ACC112 (cell line): ENCODE measurements at regions not wholly inside any gene's neighbourhood (a gene's known extent, or its start where the extent isn't known, plus 50 kb on each side); places are given as distances from the start of the nearest gene placed in this dataset.

Experiments
- H2AFZ ChIP-seq: fragments of 200-600 bp; sonication (generic); one replicate; pipeline ENCODE4 v1.6.0; 2017; ENCODE audit warnings: antibody characterized with exemption, low read length; ENCODE audit not compliant: unreplicated experiment
- H3K27ac ChIP-seq: fragments of 200-600 bp; sonication (generic); 2 replicates; pipeline ENCODE4 v1.5.1; 2014; ENCODE audit warnings: low read depth, mild to moderate bottlenecking, antibody characterized with exemption, low read length, moderate library complexity
- H3K27me3 ChIP-seq: fragments of 200-600 bp; sonication (generic); 2 replicates; pipeline ENCODE4 v1.6.1; 2014; ENCODE audit warnings: mild to moderate bottlenecking, antibody characterized with exemption, low read length, moderate library complexity, mixed read lengths; ENCODE audit not compliant: insufficient read depth
- H3K36me3 ChIP-seq: fragments of 200-600 bp; sonication (generic); 2 replicates; pipeline ENCODE4 v1.6.1; 2016; ENCODE audit warnings: mild to moderate bottlenecking, antibody characterized with exemption, low read length, moderate library complexity, mixed read lengths; ENCODE audit not compliant: insufficient read depth
- H3K4me1 ChIP-seq: fragments of 200-600 bp; sonication (generic); one replicate; pipeline ENCODE4 v1.6.1; 2016; ENCODE audit warnings: low read length, mixed read lengths; ENCODE audit not compliant: insufficient read depth, unreplicated experiment, control insufficient read depth
- H3K4me3 ChIP-seq: fragments of 200-600 bp; sonication (generic); 2 replicates; pipeline ENCODE4 v1.5.1; 2014; ENCODE audit warnings: mild to moderate bottlenecking, low read depth, low read length
- H3K79me2 ChIP-seq: fragments of 200-600 bp; sonication (generic); one replicate; pipeline ENCODE4 v1.6.0; 2016; ENCODE audit warnings: low read length; ENCODE audit not compliant: control insufficient read depth, unreplicated experiment, insufficient read depth

DNA sequence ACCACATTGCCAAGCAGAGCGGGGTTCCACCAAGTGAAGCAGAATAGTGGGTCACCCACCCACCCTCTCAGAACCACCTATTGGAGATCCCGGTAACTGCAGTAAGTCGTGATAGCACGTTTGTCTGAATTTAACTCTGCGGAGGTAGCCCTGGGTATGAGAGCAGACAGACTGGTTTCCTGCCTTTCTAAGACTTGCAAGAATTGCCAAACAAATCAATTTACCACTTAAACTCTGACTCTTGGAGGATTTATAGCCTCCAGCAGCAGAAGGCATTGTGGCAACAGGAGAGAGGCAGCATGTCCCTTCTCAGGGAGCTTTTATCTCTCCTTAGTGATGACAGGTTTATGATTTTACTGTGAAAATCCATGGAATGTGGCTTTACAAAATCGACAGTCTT lies 287.9 kb upstream of the FMN2 start:
- no peak overlapping the region for H3K27ac ChIP-seq
- no peak overlapping the region for H3K4me3 ChIP-seq
- no peaks in the 10 kb centered on the region for H3K4me1 ChIP-seq
- no peaks in the 10 kb centered on the region for H3K36me3 ChIP-seq
- H3K27me3 ChIP-seq: peaks cover 10% of the 10 kb centered on the region; the same call in 1 of the 2 replicates
- H2AFZ ChIP-seq: no peak overlapping the region
- H3K79me2 ChIP-seq: no peaks in the 10 kb centered on the region

GRCh38 chr1:239804266-239804665 lies 287.4 kb upstream of the FMN2 start:
- no peak overlapping the region for H2AFZ ChIP-seq
- peaks cover 10% of the 10 kb centered on the region; the same call in 1 of the 2 replicates for H3K27me3 ChIP-seq
- no peak overlapping the region for H3K4me3 ChIP-seq
- no peak overlapping the region for H3K27ac ChIP-seq
- H3K36me3 ChIP-seq: no peaks in the 10 kb centered on the region
- H3K79me2 ChIP-seq: no peaks in the 10 kb centered on the region
- no peaks in the 10 kb centered on the region for H3K4me1 ChIP-seq

DNA sequence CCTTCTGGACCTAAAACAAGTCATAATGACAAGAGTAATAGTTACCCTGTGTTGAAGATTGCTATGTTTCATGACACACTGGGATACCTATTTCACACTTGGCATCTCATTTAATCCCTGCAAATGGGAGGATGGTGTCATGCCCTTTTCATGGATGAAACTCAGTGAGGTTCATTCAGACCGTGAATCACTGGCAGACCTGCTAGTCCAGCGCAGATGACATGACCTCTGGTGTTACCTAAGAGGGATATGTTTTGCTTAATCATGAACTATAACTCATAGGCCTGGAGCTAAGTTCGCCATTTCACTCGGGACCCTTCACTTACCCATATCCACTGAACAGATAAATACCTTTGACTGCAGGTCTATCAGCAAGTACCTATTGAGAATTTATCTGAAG lies 286.6 kb upstream of the FMN2 start:
- Histone ChIP-seq H3K27me3 (peaks cover 10% of the 10 kb centered on the region; the same call in 1 of the 2 replicates), H3K79me2 (no peaks in the 10 kb centered on the region), H3K4me1 (no peaks in the 10 kb centered on the region), H2AFZ (no peak overlapping the region), H3K4me3 (no peak overlapping the region), H3K36me3 (no peaks in the 10 kb centered on the region), H3K27ac (no peak overlapping the region)

DNA sequence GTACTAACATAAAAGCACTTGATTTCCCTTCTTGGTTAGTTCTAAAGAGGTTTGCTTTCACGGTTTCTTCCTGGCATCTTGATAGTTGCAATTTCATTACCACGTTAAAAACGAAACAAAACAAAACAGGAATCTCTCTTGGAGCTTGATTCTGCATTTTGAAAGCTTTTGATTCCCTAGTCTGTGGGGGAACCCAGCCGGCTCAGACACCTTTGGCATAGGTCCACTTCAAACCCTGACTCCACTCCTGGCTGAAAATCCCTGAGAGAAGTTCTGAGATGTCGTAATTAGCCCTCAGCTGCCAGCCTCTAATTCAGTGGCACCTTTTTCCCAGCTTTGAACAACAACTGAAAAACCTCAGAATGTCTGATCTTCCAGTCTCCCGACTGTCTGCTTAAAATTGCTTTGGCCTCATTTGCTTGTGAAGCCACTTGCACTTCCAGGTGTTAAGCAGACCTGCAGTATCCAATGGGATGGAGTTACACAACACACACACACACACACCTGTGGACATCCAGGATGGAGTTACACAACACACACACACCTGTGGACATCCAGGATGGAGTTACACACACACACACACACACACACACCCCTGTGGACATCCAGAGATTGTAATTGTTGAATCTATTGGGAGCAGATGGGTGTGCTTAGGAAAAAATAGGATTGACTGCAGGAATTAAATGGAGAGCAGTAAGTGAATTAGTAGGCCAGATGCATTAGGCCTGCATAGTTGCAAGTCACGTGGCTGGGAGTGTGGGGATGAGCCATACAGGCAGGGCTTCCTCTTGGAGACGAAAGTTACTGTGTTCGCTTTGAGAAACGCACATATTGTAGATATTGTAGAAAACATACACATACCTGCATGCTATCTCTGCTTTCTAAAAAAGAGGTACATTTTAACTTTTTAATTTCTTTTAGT lies 285.6 kb upstream of the FMN2 start:
- Histone ChIP-seq H3K27me3 (peaks cover 10% of the 10 kb centered on the region; the same call in 1 of the 2 replicates), H3K4me3 (no peak overlapping the region), H2AFZ (no peak overlapping the region), H3K4me1 (no peaks in the 10 kb centered on the region), H3K27ac (no peak overlapping the region), H3K79me2 (no peaks in the 10 kb centered on the region), H3K36me3 (no peaks in the 10 kb centered on the region)

DNA sequence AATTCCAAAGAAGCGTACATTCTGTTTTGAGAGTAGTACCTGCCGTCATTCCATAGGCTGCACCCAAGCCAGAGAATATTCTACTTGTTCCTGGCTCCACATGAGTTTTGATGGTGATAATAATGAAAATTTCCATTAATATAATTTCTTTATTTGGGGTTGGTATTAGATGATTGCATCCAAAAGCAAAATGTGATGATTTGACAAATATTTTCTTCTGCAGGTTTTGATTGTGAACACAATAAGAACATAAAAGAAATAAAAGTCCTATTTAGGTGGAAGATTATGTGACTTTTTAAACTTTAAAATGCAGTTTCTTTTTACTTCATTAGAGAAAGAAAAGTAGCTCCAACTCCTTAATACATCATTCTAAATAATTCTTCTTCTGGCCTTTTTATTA lies 284.8 kb upstream of the FMN2 start:
- Histone ChIP-seq H3K27me3 (peaks cover 10% of the 10 kb centered on the region; the same call in 1 of the 2 replicates), H3K27ac (no peak overlapping the region)

DNA sequence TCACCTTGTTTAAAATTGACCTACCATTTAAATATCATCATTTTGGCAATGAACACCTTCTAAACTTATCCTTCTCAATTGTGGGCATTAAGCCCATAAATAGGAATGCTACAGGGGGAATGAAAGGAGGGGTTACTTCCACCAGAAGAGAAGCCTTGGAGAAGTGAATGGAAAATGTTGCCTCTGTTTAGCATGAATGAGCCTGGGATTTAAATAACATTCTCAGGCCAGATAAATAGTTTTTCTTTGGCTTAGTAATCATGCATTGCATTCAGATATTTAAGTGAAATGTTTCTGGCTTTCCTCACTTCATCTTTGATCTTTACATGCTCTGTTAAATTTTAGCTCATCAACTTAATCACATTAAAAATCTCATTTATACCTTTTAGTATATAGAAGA lies 284.3 kb upstream of the FMN2 start:
- H3K36me3 ChIP-seq: no peaks in the 10 kb centered on the region
- peaks cover 10% of the 10 kb centered on the region; the same call in 1 of the 2 replicates for H3K27me3 ChIP-seq
- no peak overlapping the region for H3K27ac ChIP-seq
- no peaks in the 10 kb centered on the region for H3K79me2 ChIP-seq
- no peak overlapping the region for H2AFZ ChIP-seq
- H3K4me3 ChIP-seq: no peak overlapping the region
- no peaks in the 10 kb centered on the region for H3K4me1 ChIP-seq

More for the DNA sequence above, 284.8 kb upstream of the FMN2 start:
- Histone ChIP-seq H3K79me2 (no peaks in the 10 kb centered on the region), H3K4me3 (no peak overlapping the region), H2AFZ (no peak overlapping the region), H3K36me3 (no peaks in the 10 kb centered on the region), H3K4me1 (no peaks in the 10 kb centered on the region)

DNA sequence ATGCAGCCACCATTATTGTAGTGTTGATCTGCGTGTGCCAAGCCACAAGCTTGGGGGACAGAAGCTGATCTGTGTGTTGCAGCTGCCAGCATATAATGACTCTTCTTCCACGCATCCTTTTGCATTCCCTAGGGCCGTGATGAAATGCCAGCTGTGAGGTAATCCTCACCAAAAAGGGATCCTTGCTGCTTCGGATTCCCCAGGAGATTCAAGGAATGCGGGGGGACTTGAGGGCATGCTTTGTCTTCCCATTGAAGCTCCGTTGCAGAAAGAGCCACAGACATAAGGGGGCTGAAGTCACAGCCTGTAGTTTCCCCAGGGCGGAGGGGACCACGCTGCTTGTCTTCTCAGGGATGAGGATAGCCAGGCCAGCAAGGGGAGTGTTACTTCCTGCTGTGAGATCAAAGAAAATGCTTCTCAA lies 281.6 kb upstream of the FMN2 start:
- Histone ChIP-seq H3K79me2 (no peaks in the 10 kb centered on the region), H3K36me3 (no peaks in the 10 kb centered on the region), H2AFZ (no peak overlapping the region), H3K27ac (no peak overlapping the region), H3K4me1 (no peaks in the 10 kb centered on the region), H3K27me3 (no peaks in the 10 kb centered on the region), H3K4me3 (no peak overlapping the region)

GRCh38 chr1:239811211-239811885 lies 280.3 kb upstream of the FMN2 start:
- no peak overlapping the region for H3K4me3 ChIP-seq
- no peaks in the 10 kb centered on the region for H3K4me1 ChIP-seq

GRCh38 chr1:239812580-239812979 lies 279.1 kb upstream of the FMN2 start:
- Histone ChIP-seq H3K27me3 (no peaks in the 10 kb centered on the region), H3K4me1 (peaks cover 4% of the 10 kb centered on the region), H3K79me2 (no peaks in the 10 kb centered on the region), H3K27ac (no peak overlapping the region), H3K4me3 (no peak overlapping the region), H2AFZ (no peak overlapping the region), H3K36me3 (no peaks in the 10 kb centered on the region)

More at GRCh38 chr1:239811211-239811885, 280.3 kb upstream of the FMN2 start:
- H3K27ac ChIP-seq: no peak overlapping the region
- H3K36me3 ChIP-seq: no peaks in the 10 kb centered on the region
- no peak overlapping the region for H2AFZ ChIP-seq
- H3K79me2 ChIP-seq: no peaks in the 10 kb centered on the region
- no peaks in the 10 kb centered on the region for H3K27me3 ChIP-seq

GRCh38 chr1:239814306-239814881 lies 277.3 kb upstream of the FMN2 start:
- peaks cover 4% of the 10 kb centered on the region for H3K4me1 ChIP-seq
- H3K27me3 ChIP-seq: no peaks in the 10 kb centered on the region
- no peak overlapping the region for H3K4me3 ChIP-seq
- no peak overlapping the region for H3K27ac ChIP-seq
- H3K79me2 ChIP-seq: no peaks in the 10 kb centered on the region
- no peaks in the 10 kb centered on the region for H3K36me3 ChIP-seq
- no peak overlapping the region for H2AFZ ChIP-seq
